ENCODE measurements at regions not wholly inside any gene's neighbourhood (a gene's known extent, or its start where the extent isn't known, plus 50 kb on each side); places are given as distances from the start of the nearest gene placed in this dataset.

DNA sequence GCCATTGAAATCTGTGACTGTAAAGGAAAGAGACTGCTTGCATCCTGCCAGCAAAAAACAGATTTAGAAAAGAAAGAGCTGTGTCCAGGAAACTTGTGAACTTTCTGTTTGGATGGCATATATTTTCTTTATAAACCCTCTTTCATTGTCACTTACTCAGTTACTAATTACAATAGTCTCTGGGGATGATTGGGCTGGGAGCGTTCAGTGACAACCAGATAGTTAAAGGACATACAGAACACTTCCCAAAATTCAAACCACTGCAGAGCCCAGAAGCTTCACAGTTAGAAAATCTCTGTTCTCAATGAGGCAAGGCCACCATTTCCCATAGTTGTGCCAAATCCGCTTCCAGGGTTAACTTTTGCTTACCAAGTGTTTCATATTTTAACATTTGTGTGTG lies 98.6 kb upstream of the TAB2 start:
- no peak for DNase-seq

DNA sequence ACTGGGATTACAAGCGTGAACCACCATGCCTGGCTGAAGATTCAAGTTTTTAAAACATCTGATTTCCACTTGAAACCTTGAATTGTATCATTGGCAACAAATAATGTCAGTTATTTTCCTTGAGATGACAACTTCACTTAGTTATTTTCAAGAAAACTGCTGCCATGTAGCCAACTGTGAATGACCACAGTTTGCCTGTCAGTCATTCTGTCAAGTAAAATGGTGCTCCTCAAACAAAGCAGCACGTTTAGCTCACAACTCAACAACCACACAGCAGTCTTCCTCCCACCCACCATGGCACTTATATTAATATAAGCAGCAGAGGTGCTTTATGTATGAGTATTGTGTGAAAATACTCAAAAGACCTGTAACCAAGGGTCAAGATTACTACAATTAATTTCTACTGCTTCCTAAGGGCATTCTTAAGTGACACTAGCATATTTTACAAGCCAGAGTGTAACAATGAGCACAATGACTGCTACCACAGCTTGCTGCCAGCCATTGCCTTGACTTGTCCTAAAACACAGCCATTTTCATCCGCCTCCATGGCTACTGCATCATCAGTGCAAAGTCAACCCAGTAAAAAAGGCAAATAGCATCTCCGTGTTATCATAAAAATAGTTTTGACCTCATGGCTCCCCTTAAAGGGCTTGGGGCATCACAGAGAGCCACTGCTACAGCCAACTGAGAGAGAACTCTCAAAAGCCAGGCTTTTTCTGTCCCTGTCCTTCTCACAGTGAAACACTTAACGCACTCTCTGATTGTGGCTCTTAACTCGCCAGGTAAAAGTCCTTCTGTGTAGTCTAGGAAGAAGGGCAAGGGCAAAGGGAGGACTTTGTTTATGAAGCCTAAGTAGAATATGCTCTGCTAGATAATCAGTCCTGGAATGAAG lies 96.4 kb upstream of the TAB2 start:
- DNase-seq = no peak

- no peak for DNase-seq
Observed at GRCh38 chr6:149221774-149222070, 95.8 kb upstream of the TAB2 start.

DNA sequence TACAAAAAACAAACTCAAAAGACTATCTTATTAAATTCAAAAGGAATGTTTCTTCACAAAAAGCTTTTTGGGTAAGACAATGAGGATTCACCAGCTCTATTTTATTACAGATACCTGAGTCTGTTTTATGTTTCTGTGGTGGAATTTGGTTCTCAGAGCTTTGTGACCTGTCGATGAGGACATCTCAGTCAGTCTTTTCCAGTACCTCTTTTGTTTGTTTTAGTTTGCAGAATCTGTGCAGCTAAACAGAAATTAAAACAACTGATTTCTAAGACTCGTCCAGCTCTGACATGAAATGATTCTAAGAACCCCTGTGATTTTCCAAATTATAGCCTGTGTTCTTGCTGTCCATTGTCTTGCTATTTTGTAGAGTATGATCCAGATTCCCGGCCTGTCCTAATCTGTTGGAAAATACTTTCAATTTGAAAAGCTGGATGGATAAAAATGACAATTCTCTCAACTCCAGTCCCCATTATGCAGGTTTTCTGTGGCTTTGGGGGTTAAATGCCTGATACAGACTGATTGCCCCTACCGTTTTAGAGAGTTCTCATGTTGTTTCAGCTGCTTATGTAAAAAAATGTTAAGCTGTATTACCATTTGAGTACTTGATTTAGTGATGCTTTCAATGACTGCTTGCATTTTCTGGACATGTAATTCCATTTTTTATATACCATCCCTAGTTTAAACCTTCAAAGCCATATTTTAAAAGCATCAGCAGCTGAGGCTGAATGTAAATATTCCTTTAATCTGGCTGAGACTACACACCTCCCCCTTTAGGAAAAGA lies 94.2 kb upstream of the TAB2 start:
- no peak for DNase-seq

GRCh38 chr6:149223904-149224351 lies 93.6 kb upstream of the TAB2 start:
- no peak for DNase-seq

DNA sequence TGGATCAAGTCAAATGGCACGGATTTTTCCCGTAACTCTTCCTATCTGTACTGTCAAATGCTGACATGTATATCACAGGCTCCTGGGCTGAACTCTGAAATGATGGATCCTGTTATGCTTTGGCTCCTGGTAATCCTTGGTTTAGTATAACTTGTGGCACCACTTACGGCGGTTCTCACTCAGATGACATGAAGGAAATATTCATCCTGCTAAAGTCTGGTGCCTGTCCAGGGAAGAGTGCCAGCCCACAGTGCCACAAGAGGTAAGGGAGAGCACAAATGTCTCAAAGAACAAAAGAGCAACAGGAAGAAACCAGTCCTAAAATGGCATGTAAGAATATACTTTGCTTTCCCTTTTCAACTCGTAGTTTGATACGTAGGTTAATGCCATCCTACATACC lies 93.1 kb upstream of the TAB2 start:
- no peak for DNase-seq

- no peak for DNase-seq
Observed at GRCh38 chr6:149225370-149225769, 92.1 kb upstream of the TAB2 start.

DNA sequence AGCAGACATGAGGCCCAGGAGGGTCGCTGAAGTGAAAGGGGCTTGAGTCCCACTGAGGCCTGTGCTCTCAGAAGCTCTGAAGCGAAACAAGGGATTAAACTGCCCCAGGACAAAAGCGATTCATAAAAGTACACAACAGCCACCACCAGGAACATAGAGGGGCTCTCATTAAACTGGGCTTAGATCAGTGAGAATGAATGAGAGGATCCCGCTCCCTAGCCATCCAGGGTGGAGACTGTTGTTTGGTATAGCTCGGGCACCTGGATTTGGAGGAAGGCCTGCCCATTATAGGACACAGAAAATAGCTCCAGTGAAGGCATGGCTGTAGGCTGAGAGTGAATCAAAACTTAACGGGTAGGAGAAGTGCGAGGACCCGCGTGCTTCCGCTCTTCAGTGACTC lies 91.6 kb upstream of the TAB2 start:
- no peak for DNase-seq

GRCh38 chr6:149227796-149228195 lies 89.7 kb upstream of the TAB2 start:
- no peak for DNase-seq

GRCh38 chr6:149228311-149228955 lies 89.1 kb upstream of the TAB2 start:
- no peak for DNase-seq

GRCh38 chr6:149229096-149229495 lies 88.4 kb upstream of the TAB2 start:
- DNase-seq = no peak

DNA sequence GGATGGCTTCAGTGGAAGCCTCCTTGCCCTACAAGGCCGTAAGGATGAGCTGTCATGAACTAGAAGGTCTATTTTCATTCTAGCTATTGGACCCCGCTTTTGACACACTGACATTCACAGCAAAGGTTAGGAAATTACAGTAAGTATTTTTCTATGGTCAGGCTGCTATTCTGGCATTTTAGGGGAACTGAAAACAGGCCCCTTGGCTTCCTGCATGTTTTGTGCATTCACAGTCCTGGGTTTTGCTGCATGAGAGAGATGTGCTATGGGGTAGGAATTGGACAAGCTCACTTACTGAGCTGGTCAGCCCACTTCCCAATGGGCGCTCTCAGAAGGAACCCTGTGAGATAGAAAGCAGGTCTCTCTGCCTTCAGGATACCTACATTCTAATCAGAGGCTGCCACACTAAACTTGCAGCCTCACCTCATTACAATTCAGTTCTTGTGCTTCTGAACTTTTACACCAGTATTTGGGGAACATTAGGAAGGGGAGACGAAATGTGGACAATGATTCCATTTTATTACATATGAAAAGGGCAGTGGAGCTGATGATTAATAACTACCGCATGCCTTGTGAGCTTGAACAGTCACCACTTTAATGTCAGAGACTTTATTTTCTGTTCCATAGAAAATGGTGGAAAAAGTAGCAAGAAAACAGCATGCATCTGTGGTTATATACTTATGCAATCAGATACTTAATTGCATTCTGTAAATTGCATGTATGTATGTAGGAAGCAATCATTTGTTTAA lies 86.6 kb upstream of the TAB2 start:
- no peak for DNase-seq

- no peak for DNase-seq
Observed at GRCh38 chr6:149231778-149232177, 85.7 kb upstream of the TAB2 start.

DNA sequence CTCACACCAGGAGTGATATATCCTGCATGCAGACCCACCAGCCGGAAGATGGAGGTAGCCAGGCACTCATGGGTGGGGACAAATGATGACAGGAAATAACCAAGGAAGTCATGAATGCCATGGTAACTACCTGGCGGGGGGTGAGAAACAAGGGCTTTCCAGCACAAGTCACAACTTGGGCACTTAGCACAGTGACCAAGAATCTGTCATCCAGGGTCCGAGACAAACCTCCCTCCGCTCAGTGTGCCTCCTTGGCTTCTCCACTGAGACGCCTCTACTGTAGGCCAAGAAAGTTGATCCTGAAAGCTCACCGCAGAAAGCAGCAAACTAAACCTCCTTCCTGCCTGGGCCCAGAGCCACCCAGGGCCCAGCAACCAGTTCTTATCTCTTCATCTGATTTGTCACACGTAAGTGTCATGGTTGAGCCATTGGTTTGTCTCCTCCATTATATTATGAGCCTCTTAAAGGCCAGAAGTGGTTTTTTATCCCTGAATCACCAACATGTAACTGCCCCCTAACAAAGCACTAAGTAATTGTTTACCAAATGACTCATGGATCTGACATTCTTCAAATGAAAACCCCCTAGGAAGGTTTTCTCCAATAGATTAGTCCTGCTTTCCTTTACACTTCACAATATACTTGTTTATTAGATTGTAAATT lies 84.3 kb upstream of the TAB2 start:
- DNase-seq = peak; percentile 19

GRCh38 chr6:149234051-149234962 lies 83.2 kb upstream of the TAB2 start:
- peak; percentile 14 for DNase-seq

- DNase-seq = no peak
Observed at GRCh38 chr6:149235130-149235561, 82.4 kb upstream of the TAB2 start.

- no peak for DNase-seq
Observed at GRCh38 chr6:149236589-149236988, 80.9 kb upstream of the TAB2 start.

DNA sequence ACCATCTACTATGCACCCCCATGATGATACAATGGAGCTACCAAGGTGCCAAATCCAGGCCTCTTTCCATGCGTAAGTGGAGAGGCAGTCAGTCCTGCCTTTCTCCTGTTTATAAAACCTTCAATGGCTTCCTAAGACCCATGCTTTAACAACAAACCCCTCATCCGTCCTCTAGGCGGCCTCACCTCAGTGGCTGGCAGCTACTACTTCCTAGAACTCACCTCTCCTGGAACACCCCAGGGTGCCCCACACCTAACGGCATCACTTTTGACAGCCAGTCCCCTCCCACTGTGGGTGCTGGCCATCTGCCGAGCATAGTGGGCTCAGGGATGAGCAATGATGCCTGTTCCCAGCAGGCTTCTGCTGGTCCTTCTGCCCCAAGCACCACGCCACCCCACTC lies 80.0 kb upstream of the TAB2 start:
- no peak for DNase-seq

GRCh38 chr6:149239573-149240209 lies 77.8 kb upstream of the TAB2 start:
- no peak for DNase-seq

DNA sequence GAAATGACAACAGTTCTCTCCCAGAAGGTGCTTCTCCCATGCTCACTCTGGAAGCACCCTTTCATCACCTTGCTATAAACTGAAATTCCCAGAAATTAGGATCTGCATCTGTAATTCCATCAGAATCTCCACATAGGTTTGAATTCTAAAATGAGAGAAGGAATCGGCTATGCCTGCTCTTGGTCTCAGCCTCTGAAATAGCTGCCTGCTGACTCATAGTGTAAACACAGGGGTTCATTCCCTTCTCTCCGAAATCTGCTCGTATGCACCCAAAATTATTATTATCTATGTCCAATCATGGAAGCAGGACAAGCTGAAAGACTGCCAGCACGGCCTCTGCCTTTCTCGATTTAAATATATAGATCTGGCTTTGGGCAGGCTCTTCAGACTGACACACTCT lies 74.6 kb upstream of the TAB2 start:
- DNase-seq = no peak

- DNase-seq = no peak
Observed at GRCh38 chr6:149244105-149244504, 73.4 kb upstream of the TAB2 start.
